ENCODE measurements at regions not wholly inside any gene's neighbourhood (a gene's known extent, or its start where the extent isn't known, plus 50 kb on each side); places are given as distances from the start of the nearest gene placed in this dataset.

DNA sequence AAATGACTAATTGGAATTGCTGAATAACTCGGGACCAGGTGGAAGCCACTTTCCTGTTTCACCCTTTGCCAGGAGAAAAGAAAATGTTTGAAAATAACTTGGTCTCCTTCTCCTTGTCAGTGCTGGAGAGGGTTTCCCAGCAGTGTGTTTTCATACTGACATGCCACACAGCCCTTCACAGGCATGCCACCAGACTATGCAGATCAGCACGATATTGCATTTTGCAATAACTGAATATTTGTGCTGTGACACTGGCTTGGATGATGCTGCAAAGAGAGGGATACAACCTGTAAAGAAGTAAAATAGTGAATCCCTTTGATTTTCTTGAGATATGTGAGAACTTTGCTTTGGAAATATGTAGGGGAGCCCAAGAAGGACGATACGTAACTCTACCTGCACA is 200.0 kb upstream of the NAV2 start:
- TF ChIP-seq ZC3H10 (CRISPR knock-in tag; IDR thresholded peaks at IDR 0.05) (no peak), ESRRG (CRISPR knock-in tag; IDR thresholded peaks at IDR 0.05) (no peak)
- TF ChIP-seq, protein P1, sequence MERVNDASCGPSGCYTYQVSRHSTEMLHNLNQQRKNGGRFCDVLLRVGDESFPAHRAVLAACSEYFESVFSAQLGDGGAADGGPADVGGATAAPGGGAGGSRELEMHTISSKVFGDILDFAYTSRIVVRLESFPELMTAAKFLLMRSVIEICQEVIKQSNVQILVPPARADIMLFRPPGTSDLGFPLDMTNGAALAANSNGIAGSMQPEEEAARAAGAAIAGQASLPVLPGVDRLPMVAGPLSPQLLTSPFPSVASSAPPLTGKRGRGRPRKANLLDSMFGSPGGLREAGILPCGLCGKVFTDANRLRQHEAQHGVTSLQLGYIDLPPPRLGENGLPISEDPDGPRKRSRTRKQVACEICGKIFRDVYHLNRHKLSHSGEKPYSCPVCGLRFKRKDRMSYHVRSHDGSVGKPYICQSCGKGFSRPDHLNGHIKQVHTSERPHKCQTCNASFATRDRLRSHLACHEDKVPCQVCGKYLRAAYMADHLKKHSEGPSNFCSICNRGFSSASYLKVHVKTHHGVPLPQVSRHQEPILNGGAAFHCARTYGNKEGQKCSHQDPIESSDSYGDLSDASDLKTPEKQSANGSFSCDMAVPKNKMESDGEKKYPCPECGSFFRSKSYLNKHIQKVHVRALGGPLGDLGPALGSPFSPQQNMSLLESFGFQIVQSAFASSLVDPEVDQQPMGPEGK (CRISPR knock-in tag; IDR thresholded peaks at IDR 0.05; ENCODE audit: borderline replicate concordance) = no peak
